Neural crest cell (in vitro differentiated cells): ENCODE measurements at regions not wholly inside any gene's neighbourhood (a gene's known extent, or its start where the extent isn't known, plus 50 kb on each side); places are given as distances from the start of the nearest gene placed in this dataset.

ENCODE experiments used
- DNase-seq: peaks from one replicate; pipeline ENCODE4 v3.0.0; 2021; ENCODE audit warnings: low read depth, mixed read lengths, low spot score
- H3K27ac Mint-ChIP-seq: one replicate; pipeline ENCODE4 v1.8.0; 2021; ENCODE audit warnings: mild to moderate bottlenecking, mixed read lengths; ENCODE audit not compliant: unreplicated experiment
- H3K27me3 Mint-ChIP-seq: 2 replicates; pipeline ENCODE4 v1.8.0; 2021; ENCODE audit warnings: low read depth, mild to moderate bottlenecking, mixed read lengths
- H3K36me3 Mint-ChIP-seq: 2 replicates; pipeline ENCODE4 v1.8.0; 2021; ENCODE audit warnings: low read depth, mild to moderate bottlenecking, mixed read lengths
- H3K4me1 Mint-ChIP-seq: 2 replicates; pipeline ENCODE4 v1.8.0; 2021; ENCODE audit warnings: mixed read lengths
- H3K4me3 Mint-ChIP-seq: one replicate; pipeline ENCODE4 v1.8.0; 2021; ENCODE audit warnings: mild to moderate bottlenecking, mixed read lengths
- H3K9me3 Mint-ChIP-seq: 2 replicates; pipeline ENCODE4 v1.8.0; 2021; ENCODE audit warnings: mixed read lengths
- CTCF ChIP-seq: fragments of 200-600 bp; sonication (generic); conservative IDR thresholded peaks from 2 replicates; pipeline ENCODE4 v1.5.0; 2021; ENCODE audit warnings: antibody characterized with exemption, mild to moderate bottlenecking

- no peak for DNase-seq
- Mint-ChIP-seq H3K4me1 (no peaks in the 10 kb centered on the region), H3K27ac (no peak overlapping the region), H3K9me3 (no peaks in the 10 kb centered on the region), H3K27me3 (no peaks in the 10 kb centered on the region), H3K4me3 (no peak overlapping the region), H3K36me3 (no peaks in the 10 kb centered on the region)
- TF ChIP-seq CTCF: no peak
Measured at GRCh38 chr3:103712320-103713008, 1277.6 kb downstream of the ZPLD1 start.

GRCh38 chr3:103729547-103729946, 1294.7 kb downstream of the ZPLD1 start:
- no peak for DNase-seq
- no peak for TF ChIP-seq CTCF
- H3K27ac Mint-ChIP-seq: no peak overlapping the region
- peaks cover 12% of the 10 kb centered on the region for H3K9me3 Mint-ChIP-seq
- no peaks in the 10 kb centered on the region for H3K27me3 Mint-ChIP-seq
- H3K36me3 Mint-ChIP-seq: no peaks in the 10 kb centered on the region
- no peaks in the 10 kb centered on the region for H3K4me1 Mint-ChIP-seq
- H3K4me3 Mint-ChIP-seq: no peak overlapping the region

GRCh38 chr3:103730744-103731143, 1295.9 kb downstream of the ZPLD1 start:
- DNase-seq: no peak
- H3K4me3 Mint-ChIP-seq: no peak overlapping the region
- no peaks in the 10 kb centered on the region for H3K27me3 Mint-ChIP-seq
- H3K36me3 Mint-ChIP-seq: no peaks in the 10 kb centered on the region
- no peak overlapping the region for H3K27ac Mint-ChIP-seq
- no peak for TF ChIP-seq CTCF
- H3K4me1 Mint-ChIP-seq: no peaks in the 10 kb centered on the region
- peaks cover 12% of the 10 kb centered on the region for H3K9me3 Mint-ChIP-seq

- Mint-ChIP-seq H3K4me3 (no peak overlapping the region), H3K9me3 (no peaks in the 10 kb centered on the region), H3K4me1 (no peaks in the 10 kb centered on the region), H3K27ac (no peak overlapping the region), H3K27me3 (no peaks in the 10 kb centered on the region), H3K36me3 (no peaks in the 10 kb centered on the region)
- DNase-seq: no peak
- no peak for TF ChIP-seq CTCF
Measured at GRCh38 chr3:103752986-103753385, 1318.2 kb downstream of the ZPLD1 start.

GRCh38 chr3:103767635-103768034, 1332.8 kb downstream of the ZPLD1 start:
- Mint-ChIP-seq H3K9me3 (peaks cover 3% of the 10 kb centered on the region), H3K27me3 (no peaks in the 10 kb centered on the region), H3K4me1 (no peaks in the 10 kb centered on the region), H3K27ac (no peak overlapping the region), H3K4me3 (no peak overlapping the region), H3K36me3 (no peaks in the 10 kb centered on the region)
- DNase-seq: no peak
- TF ChIP-seq CTCF: no peak

GRCh38 chr3:103785017-103785416, 1350.2 kb downstream of the ZPLD1 start:
- Mint-ChIP-seq H3K36me3 (no peaks in the 10 kb centered on the region), H3K9me3 (no peaks in the 10 kb centered on the region), H3K4me1 (no peaks in the 10 kb centered on the region), H3K27me3 (no peaks in the 10 kb centered on the region), H3K27ac (no peak overlapping the region), H3K4me3 (no peak overlapping the region)
- DNase-seq: no peak
- TF ChIP-seq CTCF: no peak
